Right renal pelvis (tissue), 4 donors: ENCODE measurements at regions not wholly inside any gene's neighbourhood (a gene's known extent, or its start where the extent isn't known, plus 50 kb on each side); places are given as distances from the start of the nearest gene placed in this dataset.

Experiments used
- DNase-seq, 4 donors: peaks; one replicate each; pipeline ENCODE4 v3.0.0-alpha.2; 2013; ENCODE audit warnings: low read depth in 4 of 4, low spot score in 3 of 4, missing footprints in 1 of 4

- DNase-seq, result no peak
Measured at GRCh38 chr5:32504329-32504988, 59.9 kb upstream of the ZFR start.

- no peak for DNase-seq
Measured at GRCh38 chr5:32503261-32503660, 58.7 kb upstream of the ZFR start.

GRCh38 chr5:32501071-32502002 lies 56.8 kb upstream of the ZFR start:
- DNase-seq, result no peak

- DNase-seq, result no peak
Measured at GRCh38 chr5:32500181-32500580, 55.6 kb upstream of the ZFR start.

GRCh38 chr5:32499261-32499660 lies 54.7 kb upstream of the ZFR start:
- no peak for DNase-seq

- DNase-seq, result no peak
Measured at GRCh38 chr5:32498484-32498883, 53.9 kb upstream of the ZFR start.

- no peak for DNase-seq
Measured at GRCh38 chr5:32496104-32496503, 51.6 kb upstream of the ZFR start.

- no peak for DNase-seq
Measured at GRCh38 chr5:32494827-32495226, 50.3 kb upstream of the ZFR start.
